Inferior parietal cortex (tissue), 1 donor: ENCODE measurements at regions not wholly inside any gene's neighbourhood (a gene's known extent, or its start where the extent isn't known, plus 50 kb on each side); places are given as distances from the start of the nearest gene placed in this dataset.

Experiments used
- DNase-seq: peaks from one replicate; pipeline ENCODE4 v3.0.0-alpha.2; 2016; ENCODE audit errors: extremely low spot score

DNA sequence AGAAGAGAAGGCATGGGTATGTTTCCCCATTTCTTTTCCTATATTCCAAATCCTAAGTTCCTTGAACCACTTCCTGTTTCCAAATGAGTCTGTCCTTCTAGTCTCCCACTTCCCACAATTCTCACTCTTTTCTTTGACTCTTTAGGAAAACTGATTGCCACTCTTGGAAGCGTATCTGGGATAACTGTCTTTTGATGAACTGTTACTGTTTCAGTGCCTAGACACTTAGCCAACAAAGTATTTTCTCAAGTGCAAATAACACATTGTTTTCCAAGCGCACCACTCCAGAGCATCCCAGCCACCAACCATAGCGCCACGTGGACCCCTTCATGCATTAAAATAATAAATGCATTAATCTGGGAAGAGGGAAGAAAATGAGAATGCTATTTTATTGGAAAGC lies 342.8 kb downstream of the MTX2 start:
- DNase-seq, result no peak

DNA sequence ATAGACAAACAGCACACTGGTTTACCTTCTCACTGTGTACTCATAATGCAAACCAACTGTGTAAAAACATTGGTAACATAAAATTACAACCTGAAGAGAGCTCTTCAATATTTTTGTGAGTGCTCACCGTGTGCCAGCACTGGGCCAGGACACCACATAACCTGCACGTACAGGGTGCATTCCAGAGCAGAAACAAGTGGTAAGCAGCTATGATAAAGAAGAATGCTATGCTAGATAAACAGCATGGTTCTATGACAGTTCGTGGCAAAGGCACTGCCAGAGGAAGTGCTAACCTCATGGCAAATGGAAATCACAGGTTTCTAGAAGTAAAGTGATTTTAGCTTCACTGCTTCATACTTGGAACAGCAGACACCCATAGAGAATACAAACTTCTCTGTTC lies 343.5 kb downstream of the MTX2 start:
- DNase-seq, result no peak

DNA sequence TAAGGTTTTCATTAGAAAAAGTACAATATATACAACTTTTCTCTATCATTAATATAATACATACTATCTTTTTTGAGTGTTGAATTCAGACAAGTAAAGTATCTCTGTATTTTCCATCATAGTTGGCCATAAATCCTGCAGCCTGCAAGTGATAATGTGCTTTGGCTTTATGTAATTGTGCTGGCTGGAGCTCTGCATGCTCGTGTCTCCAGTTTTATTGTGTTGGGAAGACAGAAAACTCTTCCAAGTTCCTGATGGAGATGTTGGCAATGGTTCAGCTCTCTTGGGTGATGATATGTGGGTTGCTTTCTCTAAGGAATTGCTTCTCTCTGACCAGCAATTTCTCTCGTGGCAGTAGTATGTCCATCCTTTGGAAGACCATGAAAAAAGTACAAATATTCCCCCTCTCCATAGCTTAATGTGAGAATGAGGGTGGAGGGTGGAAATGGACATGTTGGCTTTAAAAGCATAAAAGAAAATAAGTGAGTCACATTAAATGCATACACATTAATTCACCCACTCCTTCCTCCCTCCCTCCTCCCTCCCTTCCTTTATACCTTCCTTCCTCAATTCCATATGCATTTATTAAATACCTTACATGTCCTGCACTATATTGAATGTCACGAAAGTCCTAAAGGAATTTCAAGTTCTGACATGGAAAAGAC lies 344.2 kb downstream of the MTX2 start:
- peak; percentile 62 for DNase-seq

DNA sequence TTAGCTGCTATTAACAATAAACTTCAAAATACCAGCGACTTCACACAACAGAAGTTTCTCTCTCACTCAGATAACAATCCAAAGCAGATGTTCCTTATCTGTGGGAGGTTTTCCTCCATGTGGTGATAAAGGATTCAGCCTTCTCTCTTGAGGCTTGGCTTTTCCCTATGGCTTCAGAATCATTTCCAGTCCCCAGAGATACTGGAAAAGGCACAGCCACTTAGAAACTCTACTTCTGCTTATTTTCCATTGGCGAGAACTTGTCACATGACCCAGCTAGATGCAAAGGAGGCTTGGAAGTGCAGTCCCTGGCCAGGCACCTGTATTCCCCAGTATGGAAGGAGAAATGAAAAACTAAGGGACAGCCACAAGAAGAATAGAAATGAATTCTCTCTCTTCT lies 344.8 kb downstream of the MTX2 start:
- DNase-seq, result no peak

DNA sequence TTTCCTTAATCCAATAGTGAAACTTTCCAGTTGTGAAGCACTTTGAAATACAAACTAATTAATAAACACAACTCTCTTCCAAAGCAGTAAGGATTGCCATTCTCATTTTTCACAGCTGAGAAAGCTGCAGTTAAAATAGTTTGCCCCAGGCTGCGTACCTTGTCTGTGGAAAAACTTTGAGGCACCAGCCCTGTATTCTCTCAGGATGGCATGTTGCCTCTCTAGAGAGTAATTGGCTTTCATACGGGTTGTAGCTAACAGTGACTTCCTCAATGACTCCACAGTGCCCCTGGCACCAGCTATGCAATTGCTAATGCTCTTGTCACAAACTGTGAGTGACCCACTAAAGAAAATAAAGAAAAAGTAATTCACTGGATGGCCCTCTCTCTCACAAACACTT lies 345.7 kb downstream of the MTX2 start:
- no peak for DNase-seq

DNA sequence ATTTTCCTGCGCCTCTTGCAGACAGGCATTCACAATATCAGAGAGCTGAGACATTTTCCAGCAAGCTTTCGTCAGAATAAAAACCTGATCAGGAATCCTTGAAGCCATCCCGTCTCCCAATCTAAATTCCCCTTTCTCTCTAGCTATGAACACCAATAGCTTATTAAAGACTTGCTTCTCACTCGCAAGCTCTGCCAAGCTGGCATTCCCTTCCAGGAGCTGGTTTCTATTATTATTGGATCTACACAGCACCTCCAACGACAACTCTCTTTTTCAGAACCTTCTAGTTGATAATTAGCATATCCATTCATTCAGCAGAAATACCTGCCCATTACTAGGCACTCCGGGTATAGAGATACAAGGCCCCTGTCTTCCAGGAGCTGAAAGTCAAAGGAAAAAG lies 350.3 kb downstream of the MTX2 start:
- DNase-seq, result no peak

DNA sequence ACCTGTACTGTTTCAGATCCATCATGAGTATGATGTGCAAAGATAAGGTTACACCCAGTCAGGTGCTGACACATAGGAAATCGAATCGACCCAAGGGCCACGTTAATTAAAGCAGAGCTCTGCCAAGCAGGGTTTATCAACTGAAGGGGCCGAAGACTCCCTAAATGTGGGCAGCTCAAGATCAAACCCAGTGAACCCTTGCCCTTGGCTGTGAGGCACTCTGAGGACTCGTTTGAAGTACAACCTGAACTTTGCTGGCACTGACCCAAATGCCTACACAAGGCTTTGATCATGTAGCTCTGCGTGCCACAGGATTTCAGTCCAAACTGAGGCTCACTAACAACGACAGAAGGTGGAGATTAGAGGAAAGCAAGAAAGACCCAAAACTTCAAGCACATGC lies 352.1 kb downstream of the MTX2 start:
- no peak for DNase-seq

DNA sequence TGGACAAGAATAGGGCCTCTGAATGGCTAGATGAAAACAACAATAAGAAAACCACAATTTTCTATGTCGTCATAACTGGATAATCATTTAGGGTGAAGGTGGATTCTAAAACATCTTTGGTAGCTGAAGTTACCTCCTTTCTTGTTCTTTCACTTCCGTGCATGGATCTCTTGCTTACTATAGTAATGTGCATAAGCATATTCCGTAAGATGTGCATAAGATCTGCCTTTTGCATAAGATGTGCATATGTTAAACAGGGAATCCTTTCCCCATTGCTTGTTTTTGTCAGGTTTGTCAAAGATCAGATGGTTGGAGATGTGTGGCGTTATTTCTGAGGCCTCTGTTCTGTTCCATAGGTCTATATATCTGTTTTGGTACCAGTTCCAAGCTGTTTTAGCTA lies 353.6 kb downstream of the MTX2 start:
- no peak for DNase-seq

DNA sequence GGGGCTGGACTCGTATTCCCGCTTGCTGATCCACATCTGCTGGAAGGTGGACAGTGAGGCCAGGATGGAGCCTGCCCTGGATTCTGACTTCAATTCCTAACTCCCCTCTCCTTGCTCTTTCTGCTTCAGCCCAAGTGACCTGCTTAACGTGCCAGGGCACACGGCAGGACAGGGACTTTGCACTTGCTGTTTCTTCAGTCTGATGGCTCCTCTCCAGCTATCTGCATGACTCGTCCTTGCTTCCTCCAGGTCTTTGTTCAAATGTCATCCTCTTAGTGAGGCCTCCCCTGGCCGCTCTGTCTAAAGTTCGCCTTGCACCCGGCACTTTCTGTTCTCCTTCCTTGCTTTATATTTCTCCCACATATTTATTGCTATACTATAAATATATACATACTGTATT lies 357.6 kb downstream of the MTX2 start:
- DNase-seq, result no peak

DNA sequence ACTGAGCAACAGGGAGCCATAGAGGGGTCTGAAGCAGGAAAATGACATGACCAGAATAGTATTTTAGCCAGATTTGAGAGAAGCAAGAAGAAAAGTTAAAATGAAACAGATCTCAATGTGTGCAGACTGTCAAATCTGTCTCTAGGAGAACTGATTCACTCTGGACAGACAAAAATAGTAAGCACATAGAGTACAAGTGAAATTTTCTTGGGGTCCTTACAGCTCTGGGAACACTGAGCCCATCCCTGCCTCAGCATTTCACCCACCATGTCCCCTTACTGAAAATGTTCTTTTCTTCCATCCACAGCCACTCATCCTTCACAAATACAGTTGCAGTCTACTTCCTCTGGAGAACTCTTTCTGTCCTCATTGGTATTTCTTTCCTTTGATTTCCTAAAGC lies 359.2 kb downstream of the MTX2 start:
- DNase-seq, result no peak

DNA sequence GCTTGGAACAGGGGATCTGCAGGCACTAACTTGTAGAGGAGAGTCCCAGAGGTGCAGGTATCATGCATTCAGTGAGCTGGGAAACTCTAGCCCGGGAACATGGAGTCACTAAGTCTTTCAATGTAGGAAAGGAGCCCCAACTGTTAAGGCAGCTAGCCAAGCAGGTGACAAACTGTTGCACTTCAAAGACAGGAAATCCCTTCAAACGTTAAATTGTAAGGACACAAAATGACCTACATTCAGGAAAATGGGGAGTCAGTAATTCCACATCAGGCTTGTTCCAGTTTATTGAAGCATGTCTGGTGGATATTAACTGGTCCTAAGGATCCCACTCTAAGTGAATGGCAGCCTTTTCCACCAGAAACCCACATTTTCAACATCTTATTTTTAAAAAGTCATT lies 364.5 kb downstream of the MTX2 start:
- no peak for DNase-seq

DNA sequence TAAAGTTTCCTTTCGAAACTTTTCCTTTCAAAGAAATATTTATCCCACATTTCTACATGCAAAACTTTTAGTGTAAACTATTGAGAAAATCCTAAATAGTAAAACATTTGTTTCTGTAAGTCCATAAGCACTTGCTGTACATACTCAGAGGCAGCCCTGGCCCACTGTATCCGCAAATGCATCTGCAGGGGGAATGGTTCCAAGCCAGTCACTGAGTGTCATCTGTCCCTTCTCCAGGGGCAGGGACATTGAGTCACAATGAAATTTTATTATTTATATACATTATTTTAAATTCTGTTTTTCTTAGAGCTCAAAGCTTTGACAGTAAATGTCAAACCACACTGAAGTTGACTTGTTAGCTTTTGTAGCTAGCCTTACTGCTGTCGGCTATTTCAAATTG lies 367.2 kb downstream of the MTX2 start:
- DNase-seq, result no peak

DNA sequence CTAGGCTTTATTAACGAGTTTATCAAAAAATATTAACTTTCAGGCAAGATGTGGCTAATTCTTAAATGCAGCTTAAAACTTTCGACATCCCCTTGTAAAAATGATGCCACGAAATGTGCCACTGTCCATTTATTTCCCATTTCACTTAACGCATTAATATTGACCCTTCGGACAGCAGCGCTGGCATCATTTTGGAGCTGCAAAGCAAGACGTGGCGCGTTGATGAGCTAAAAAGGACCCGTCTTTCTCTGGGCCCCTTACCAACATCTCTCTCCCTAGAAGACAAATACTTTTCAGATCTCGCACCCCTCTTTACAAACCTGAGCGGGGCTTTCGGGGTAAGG lies 367.9 kb downstream of the MTX2 start:
- DNase-seq, result no peak

DNA sequence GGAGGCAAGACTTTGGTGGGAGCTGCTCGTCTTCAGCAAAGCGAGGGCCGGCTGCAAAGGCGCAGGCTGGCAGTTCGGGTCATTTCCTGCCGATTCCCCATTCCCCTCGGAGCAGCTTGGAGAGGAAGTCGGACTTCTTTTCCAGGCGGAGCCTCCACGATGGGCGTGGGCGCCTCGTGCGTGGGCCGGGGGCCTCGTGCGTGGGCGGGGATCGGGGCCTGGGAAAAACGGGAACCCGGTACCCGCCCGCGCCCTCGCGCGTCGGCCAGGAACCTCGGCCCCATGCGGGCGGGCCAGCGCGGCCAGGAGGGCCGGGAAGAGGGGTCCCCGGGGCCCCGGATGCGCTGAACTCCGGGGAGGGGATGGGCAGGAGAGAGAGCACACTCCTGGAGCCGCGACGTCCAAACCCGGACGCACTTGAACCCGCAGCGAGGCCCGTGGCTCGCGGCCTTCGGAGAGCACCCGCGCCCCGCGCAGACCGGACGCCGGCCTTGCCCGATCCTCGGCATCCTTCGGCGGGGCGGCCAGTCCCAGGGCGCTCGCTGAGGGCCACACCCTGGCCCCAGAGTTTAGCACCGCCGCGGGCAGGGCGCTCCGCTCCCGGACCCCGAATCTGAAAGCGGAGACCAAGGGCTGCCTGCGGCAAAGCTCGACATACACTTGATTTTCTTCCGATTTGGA lies 368.4 kb downstream of the MTX2 start:
- no peak for DNase-seq

DNA sequence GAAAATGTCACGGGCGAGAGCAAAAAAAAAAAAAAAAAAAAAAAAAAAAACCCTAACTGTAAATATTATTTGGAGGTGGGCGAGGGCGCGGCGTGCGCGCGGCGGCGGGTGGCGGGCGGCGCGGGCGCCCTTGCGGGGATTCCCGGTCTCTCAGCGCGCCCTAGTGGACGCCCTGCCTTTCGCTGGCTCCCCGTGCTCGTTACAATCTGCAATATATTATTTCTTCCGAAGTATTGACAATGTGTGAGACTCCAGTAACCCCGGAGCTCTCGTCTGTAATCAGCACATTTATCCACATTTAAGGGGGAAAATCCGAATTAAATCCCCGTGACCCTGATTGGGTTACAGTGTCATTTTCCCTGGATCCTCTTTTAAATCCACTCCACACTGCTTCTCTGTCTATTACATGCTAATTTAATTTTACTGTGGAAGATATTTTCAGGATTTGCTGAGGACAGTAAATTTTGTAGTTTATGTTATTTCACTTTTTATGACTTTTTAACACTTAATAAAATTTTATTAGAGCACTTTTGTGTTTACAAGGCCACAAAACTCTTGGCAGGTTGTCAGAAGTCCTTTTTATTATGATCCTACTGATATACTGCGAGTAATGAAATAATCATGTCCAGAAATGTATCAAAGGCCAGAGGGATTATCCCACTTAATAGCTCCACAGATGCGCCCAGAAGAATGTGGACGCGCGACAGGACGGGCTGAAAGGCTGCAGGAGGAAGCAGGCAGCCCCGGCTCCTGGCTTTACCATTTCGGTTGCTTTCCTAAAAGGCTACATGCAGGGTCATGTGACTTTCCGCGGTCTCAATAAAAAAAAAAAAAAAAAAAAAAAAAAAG lies 369.1 kb downstream of the MTX2 start:
- peak; percentile 64 for DNase-seq

DNA sequence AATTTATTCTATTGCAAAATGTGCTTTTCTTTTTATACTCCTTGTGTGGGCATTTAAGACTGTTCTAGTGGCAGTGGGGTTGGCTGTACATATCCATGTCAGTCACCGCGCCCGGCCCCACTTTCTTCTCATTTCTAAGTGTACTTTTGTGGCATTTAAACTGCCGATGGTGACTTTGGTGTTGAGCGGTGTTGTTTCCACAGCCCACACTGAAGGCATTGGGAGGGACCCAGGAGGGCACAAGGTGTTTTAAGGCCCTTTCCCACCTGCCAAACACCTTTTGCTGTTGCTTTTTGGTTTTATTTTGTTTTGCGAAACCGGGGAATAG lies 369.7 kb downstream of the MTX2 start:
- DNase-seq, result no peak

DNA sequence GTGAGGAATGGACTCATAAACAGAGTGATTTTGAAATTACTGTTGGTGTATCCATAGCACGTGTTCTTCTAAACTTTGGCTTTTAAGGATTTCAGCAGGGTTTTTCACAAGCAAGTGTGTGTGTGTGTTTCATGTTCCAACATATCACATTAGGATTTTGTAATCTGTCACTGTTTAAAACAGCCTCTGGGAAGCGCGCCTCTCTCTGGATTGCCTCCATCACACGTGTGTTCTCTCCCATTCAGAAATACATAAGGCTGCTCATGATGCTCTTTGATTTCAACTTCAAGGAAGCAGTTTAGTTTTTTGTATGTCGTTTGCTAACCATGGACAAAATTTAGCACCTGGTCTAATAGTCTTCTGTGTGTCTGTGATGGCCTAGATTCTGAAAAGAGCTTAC lies 370.4 kb downstream of the MTX2 start:
- DNase-seq, result no peak

DNA sequence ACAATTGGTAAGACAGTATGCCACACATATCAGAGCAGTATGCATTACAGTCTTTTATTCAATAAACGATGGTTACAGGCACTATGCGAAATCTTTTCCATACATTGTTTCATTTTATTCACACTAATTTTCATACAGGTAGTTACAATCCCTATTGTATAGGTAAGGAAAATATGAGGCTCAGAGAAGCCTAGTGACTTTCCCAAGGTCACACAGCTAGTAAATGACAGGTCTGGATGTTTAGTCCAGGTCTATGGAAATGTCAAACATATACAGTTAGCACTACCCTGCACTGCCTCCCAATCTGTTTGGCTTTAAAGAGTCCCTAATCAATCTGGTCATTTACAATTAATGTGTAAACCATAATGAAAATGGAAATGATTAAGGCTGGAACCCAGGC lies 372.2 kb downstream of the MTX2 start:
- DNase-seq, result no peak

DNA sequence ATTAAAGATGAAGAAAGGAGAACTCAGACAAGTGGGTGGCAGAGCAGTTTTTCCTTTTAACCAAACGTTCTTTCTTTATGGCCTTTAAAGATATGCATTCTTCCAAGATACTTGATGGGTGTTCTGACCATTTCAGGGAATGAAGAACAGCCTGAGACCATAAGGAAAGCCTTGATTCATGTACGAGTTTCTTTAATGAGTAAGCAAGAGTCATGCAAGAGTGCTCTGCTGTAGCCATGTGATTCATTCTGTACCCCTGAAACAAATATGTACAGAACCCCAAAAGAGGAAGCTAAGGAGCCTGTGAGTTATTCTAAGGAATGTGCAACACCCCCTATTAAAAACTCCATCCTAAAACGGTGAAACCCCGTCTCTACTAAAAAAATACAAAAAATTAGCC lies 372.8 kb downstream of the MTX2 start:
- no peak for DNase-seq

DNA sequence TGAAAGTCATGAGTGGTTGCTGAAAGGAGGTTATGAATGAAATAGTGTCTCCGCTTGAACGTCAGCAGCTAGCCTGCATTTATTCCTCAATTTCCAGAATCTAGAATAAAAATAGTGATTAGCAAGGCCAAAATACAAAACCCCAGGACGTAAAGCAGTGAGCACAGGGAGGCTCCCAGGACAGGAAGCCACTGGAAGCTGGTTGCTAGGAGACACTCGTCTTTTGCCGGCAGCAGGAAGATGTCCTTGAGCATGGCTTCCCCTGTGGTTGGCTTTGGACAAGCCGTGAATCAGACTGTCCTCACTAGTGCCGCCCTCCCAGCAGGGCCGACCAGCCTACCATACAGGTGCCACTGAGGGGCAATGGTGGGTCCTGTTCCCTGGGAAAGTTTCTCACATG lies 374.4 kb downstream of the MTX2 start:
- DNase-seq, result no peak

DNA sequence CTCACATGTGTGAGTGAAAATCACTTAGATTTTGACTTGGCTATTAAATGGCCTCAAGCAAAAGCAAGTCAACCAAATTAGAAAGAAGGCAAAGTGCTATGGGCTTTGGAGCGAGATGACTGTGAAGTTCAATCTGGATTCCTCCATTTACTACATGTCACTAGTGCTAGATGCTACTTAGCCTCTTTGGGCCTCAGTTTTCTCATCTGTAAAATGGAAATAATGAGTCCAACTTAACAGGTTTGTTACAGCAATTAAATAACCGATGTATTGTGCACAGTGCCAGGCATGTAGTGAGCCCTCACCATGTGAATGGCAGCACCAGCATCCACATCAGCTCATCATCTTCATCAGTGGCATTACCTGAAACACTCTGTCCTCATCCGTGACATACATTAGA lies 376.3 kb downstream of the MTX2 start:
- DNase-seq, result no peak

DNA sequence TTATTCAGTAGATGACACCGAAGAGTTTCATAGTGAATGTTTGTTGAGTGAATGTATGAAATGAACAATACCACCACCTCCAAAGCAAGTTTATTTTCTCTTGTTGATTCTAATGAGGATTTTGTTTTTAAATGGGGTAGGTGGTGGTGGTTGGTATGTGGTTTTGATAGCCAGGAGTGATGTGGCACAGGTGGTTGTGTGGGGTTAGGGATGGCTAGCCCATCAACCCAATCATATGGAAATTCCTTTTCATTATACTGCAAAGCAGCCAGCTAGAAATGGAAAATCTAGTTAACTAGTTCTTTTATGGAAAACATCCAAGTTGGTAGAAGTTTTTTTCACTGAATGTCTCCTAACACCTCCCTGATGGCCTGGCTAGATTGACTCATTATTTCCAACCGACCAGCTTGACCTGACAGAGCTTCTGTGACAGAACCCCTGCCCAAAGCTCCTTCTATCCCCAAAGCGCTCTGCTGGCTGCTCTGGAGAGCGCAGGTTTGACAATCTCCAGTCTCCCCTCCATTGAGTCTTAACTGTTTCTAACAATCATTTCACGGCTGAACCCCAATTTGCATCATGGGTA lies 376.9 kb downstream of the MTX2 start:
- no peak for DNase-seq
